ENCODE measurements at regions not wholly inside any gene's neighbourhood (a gene's known extent, or its start where the extent isn't known, plus 50 kb on each side); places are given as distances from the start of the nearest gene placed in this dataset.

GRCh38 chr6:98687752-98688151 is 146.6 kb upstream of the POU3F2 start:
- Histone ChIP-seq H3K36me3 (no peaks in the 10 kb centered on the region), H3K27me3 (no peaks in the 10 kb centered on the region), H3K9ac (no peak overlapping the region), H3K4me2 (no peak overlapping the region), H3K79me2 (ENCODE audit: low read depth) (no peaks in the 10 kb centered on the region), H3K4me3 (no peak overlapping the region), H2AFZ (replicated peaks) (no peak overlapping the region), H4K20me1 (ENCODE audit: low read depth) (no peaks in the 10 kb centered on the region), H3F3A (ENCODE audit: low read depth) (no peaks in the 10 kb centered on the region), H3K27ac (no peak overlapping the region), H3K4me1 (no peaks in the 10 kb centered on the region), H3K9me3 (ENCODE audit: low read depth) (no peaks in the 10 kb centered on the region)
- H3K9me3 Mint-ChIP-seq: peaks cover 1% of the 10 kb centered on the region
- H3K27me3 Mint-ChIP-seq (ENCODE audit: insufficient read depth, low read depth): peaks cover 2% of the 10 kb centered on the region
- H3K27ac Mint-ChIP-seq: no peak overlapping the region
- H3K4me3 Mint-ChIP-seq: no peak overlapping the region
- TF ChIP-seq EZH2phosphoT487 (IDR thresholded peaks at IDR 0.05): no peak
- TF ChIP-seq CTCF (IDR thresholded peaks at IDR 0.05): no peak
- no peak for TF ChIP-seq EZH2 (IDR thresholded peaks at IDR 0.05)
- no peaks in the 10 kb centered on the region for H3K36me3 Mint-ChIP-seq
- peaks cover 4% of the 10 kb centered on the region for H3K4me1 Mint-ChIP-seq
- no peak for DNase-seq (ENCODE audit: low spot score)

- Histone ChIP-seq H3K36me3 (no peaks in the 10 kb centered on the region), H3K27ac (no peak overlapping the region), H3F3A (ENCODE audit: low read depth) (no peaks in the 10 kb centered on the region), H3K27me3 (no peaks in the 10 kb centered on the region), H3K4me1 (no peaks in the 10 kb centered on the region), H3K9me3 (ENCODE audit: low read depth) (no peaks in the 10 kb centered on the region), H3K4me2 (no peak overlapping the region), H3K79me2 (ENCODE audit: low read depth) (no peaks in the 10 kb centered on the region), H3K9ac (no peak overlapping the region), H3K4me3 (no peak overlapping the region), H4K20me1 (ENCODE audit: low read depth) (no peaks in the 10 kb centered on the region), H2AFZ (replicated peaks) (peak overlapping the region; percentile 55)
- no peak for TF ChIP-seq EZH2phosphoT487 (IDR thresholded peaks at IDR 0.05)
- no peak for TF ChIP-seq EZH2 (IDR thresholded peaks at IDR 0.05)
- no peak for TF ChIP-seq CTCF (IDR thresholded peaks at IDR 0.05)
- H3K36me3 Mint-ChIP-seq: no peaks in the 10 kb centered on the region
- no peak overlapping the region for H3K4me3 Mint-ChIP-seq
- peaks cover 5% of the 10 kb centered on the region for H3K9me3 Mint-ChIP-seq
- H3K4me1 Mint-ChIP-seq: no peaks in the 10 kb centered on the region
- DNase-seq (ENCODE audit: low spot score): no peak
- no peak overlapping the region for H3K27ac Mint-ChIP-seq
- H3K27me3 Mint-ChIP-seq (ENCODE audit: insufficient read depth, low read depth): no peaks in the 10 kb centered on the region
These were observed 139.1 kb upstream of the POU3F2 start for GRCh38 chr6:98695091-98695801.

GRCh38 chr6:98711380-98711779 is 123.0 kb upstream of the POU3F2 start:
- Histone ChIP-seq H3K79me2 (ENCODE audit: low read depth) (no peaks in the 10 kb centered on the region), H3K9ac (no peak overlapping the region), H3K9me3 (ENCODE audit: low read depth) (no peaks in the 10 kb centered on the region), H4K20me1 (ENCODE audit: low read depth) (no peaks in the 10 kb centered on the region), H3K4me1 (peaks cover 9% of the 10 kb centered on the region), H3K27me3 (no peaks in the 10 kb centered on the region), H3F3A (ENCODE audit: low read depth) (peaks cover 3% of the 10 kb centered on the region), H3K36me3 (no peaks in the 10 kb centered on the region), H2AFZ (replicated peaks) (no peak overlapping the region), H3K27ac (no peak overlapping the region), H3K4me2 (no peak overlapping the region), H3K4me3 (no peak overlapping the region)
- H3K4me3 Mint-ChIP-seq: no peak overlapping the region
- DNase-seq (ENCODE audit: low spot score): no peak
- H3K27ac Mint-ChIP-seq: no peak overlapping the region
- H3K9me3 Mint-ChIP-seq: peaks cover 14% of the 10 kb centered on the region
- TF ChIP-seq EZH2phosphoT487 (IDR thresholded peaks at IDR 0.05) (no peak), EZH2 (IDR thresholded peaks at IDR 0.05) (no peak), CTCF (IDR thresholded peaks at IDR 0.05) (no peak)
- H3K36me3 Mint-ChIP-seq: peaks cover 3% of the 10 kb centered on the region
- peaks cover 19% of the 10 kb centered on the region for H3K4me1 Mint-ChIP-seq
- H3K27me3 Mint-ChIP-seq (ENCODE audit: insufficient read depth, low read depth): peaks cover 2% of the 10 kb centered on the region

Data from neural progenitor cell (in vitro differentiated cells).